ENCODE measurements at regions not wholly inside any gene's neighbourhood (a gene's known extent, or its start where the extent isn't known, plus 50 kb on each side); places are given as distances from the start of the nearest gene placed in this dataset.
"Not testable (repeated sequence)": the region's sequence is repeated elsewhere in the genome, so short reads cannot be mapped to it uniquely, and the experiment has no call there.

DNA sequence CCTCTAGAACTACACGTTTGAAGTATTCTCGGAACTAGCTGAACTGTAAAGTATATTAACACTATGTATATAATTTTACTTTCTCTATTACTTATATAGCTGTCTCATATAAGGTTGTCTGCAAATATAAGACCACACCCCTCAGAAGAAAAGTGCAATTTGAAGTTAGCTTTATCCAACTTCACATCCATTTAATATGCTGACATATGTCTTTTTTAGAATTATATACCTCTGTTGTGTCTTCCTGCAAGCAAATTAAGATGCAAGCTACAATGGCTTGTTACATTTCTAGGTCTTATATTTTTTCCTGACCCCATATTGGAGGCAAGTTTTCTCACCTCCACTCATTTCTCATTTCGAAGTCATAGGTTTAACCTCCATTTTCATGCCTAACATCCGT is 349.0 kb upstream of the AGA start:
- H3K4me1 ChIP-seq (ENCODE audit: insufficient read depth, low read length), result no peaks in the 10 kb centered on the region
- H3K4me1 Mint-ChIP-seq, result no peaks in the 10 kb centered on the region
- no peaks in the 10 kb centered on the region for H3K36me3 ChIP-seq (ENCODE audit: insufficient read depth, low read length)
- H3K27ac ChIP-seq (ENCODE audit: low read depth, low read length), result no peak overlapping the region
- H3K36me3 Mint-ChIP-seq, result no peaks in the 10 kb centered on the region
- H3K27ac Mint-ChIP-seq, result no peak overlapping the region
- no peaks in the 10 kb centered on the region for H3K9me3 ChIP-seq (ENCODE audit: low read length)
- H3K4me3 ChIP-seq (ENCODE audit: low read length), result no peak overlapping the region
- no peaks in the 10 kb centered on the region for H3K27me3 ChIP-seq (ENCODE audit: insufficient read depth, low read length, poor library complexity, severe bottlenecking)
- no peak overlapping the region for H3K4me3 Mint-ChIP-seq
- ChIA-PET CTCF (no interaction called here), POLR2A (no interaction called here)
- DNase-seq, result no peak
- peaks cover 0 to 3% (median 0%) of the 10 kb centered on the region in 5 donors for H3K9me3 Mint-ChIP-seq
- H3K27me3 Mint-ChIP-seq, result no peaks in the 10 kb centered on the region

DNA sequence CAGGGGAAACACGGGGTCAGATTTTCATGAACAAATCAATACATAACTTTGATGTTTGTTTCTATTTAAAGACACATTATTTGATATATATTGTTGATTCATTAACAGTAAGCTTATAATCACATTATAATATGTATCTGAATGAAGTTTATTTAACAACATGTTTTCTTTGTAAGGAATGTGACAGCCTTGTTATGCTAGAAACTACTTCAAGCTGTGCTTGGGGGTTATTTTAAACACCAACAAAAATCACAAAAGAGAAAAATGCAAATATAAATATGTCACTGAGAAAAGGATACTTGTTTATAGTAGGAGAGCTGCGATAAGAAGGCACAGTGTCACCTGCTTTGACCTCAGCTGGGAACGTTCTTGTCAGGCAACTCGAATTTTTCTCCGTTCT is 354.6 kb upstream of the AGA start:
- no peak for DNase-seq
- Mint-ChIP-seq H3K27ac (no peak overlapping the region), H3K9me3 (peaks cover 0 to 4% (median 0%) of the 10 kb centered on the region in 5 donors), H3K36me3 (no peaks in the 10 kb centered on the region), H3K27me3 (no peaks in the 10 kb centered on the region), H3K4me1 (no peaks in the 10 kb centered on the region), H3K4me3 (no peak overlapping the region)
- no peak overlapping the region for H3K4me3 ChIP-seq (ENCODE audit: low read length)
- H3K27me3 ChIP-seq (ENCODE audit: insufficient read depth, low read length, poor library complexity, severe bottlenecking), result no peaks in the 10 kb centered on the region
- ChIA-PET POLR2A (no interaction called here), CTCF (no interaction called here)
- H3K36me3 ChIP-seq (ENCODE audit: insufficient read depth, low read length), result no peaks in the 10 kb centered on the region
- no peaks in the 10 kb centered on the region for H3K4me1 ChIP-seq (ENCODE audit: insufficient read depth, low read length)
- no peak overlapping the region for H3K27ac ChIP-seq (ENCODE audit: low read depth, low read length)
- no peaks in the 10 kb centered on the region for H3K9me3 ChIP-seq (ENCODE audit: low read length)

DNA sequence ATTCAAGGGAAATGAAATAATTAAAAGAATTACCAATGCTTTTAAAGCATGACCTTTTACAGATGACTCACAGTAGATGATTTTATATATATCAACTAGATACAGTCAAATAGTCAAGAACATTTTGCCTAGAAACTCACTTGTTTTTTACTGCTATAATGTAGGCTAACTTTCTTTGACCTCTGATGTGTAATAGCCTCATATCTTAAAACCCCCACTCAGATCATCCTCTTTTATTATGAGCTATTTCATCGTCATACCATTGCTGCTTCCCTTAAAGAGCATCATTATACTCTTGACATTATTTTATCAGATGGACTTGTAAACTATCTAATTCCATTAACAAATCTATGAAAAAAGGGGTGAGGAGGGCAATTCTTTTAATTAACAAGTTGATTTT is 355.9 kb upstream of the AGA start:
- Mint-ChIP-seq H3K27ac (no peak overlapping the region), H3K4me3 (no peak overlapping the region), H3K36me3 (no peaks in the 10 kb centered on the region), H3K9me3 (peaks cover 0 to 4% (median 0%) of the 10 kb centered on the region in 5 donors), H3K4me1 (no peaks in the 10 kb centered on the region), H3K27me3 (no peaks in the 10 kb centered on the region)
- CTCF ChIA-PET, result no interaction called here
- no peak overlapping the region for H3K27ac ChIP-seq (ENCODE audit: low read depth, low read length)
- H3K36me3 ChIP-seq (ENCODE audit: insufficient read depth, low read length), result no peaks in the 10 kb centered on the region
- no peaks in the 10 kb centered on the region for H3K4me1 ChIP-seq (ENCODE audit: insufficient read depth, low read length)
- H3K9me3 ChIP-seq (ENCODE audit: low read length), result no peaks in the 10 kb centered on the region
- POLR2A ChIA-PET, result no interaction called here
- DNase-seq, result no peak
- H3K4me3 ChIP-seq (ENCODE audit: low read length), result no peak overlapping the region
- no peaks in the 10 kb centered on the region for H3K27me3 ChIP-seq (ENCODE audit: insufficient read depth, low read length, poor library complexity, severe bottlenecking)

DNA sequence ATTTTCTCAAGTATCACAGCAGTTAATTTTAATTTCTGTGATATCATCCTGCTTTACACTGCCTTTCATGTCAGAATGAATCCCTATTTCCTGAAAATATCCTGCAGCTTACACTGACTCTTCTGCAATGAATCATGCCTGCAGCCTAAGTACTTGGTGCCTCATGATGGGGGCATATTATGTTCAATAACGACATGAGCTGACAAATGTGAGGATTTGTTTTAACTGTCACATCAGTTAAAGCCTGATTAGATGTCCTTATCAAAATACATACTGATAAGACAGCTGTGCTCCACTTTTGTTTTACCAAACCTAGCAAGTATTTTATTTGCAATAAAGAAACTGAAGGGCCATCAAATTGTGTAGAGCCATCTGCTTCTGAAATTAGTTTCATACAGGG is 359.9 kb upstream of the AGA start:
- POLR2A ChIA-PET, result no interaction called here
- Histone ChIP-seq H3K27ac (ENCODE audit: low read depth, low read length) (no peak overlapping the region), H3K4me1 (ENCODE audit: insufficient read depth, low read length) (no peaks in the 10 kb centered on the region), H3K4me3 (ENCODE audit: low read length) (no peak overlapping the region), H3K36me3 (ENCODE audit: insufficient read depth, low read length) (no peaks in the 10 kb centered on the region), H3K27me3 (ENCODE audit: insufficient read depth, low read length, poor library complexity, severe bottlenecking) (no peaks in the 10 kb centered on the region), H3K9me3 (ENCODE audit: low read length) (no peaks in the 10 kb centered on the region)
- Mint-ChIP-seq H3K27me3 (no peaks in the 10 kb centered on the region), H3K4me1 (no peaks in the 10 kb centered on the region), H3K27ac (no peak overlapping the region), H3K4me3 (no peak overlapping the region), H3K9me3 (peaks cover 0 to 1% (median 0%) of the 10 kb centered on the region in 5 donors), H3K36me3 (no peaks in the 10 kb centered on the region)
- CTCF ChIA-PET, result no interaction called here
- no peak for DNase-seq

DNA sequence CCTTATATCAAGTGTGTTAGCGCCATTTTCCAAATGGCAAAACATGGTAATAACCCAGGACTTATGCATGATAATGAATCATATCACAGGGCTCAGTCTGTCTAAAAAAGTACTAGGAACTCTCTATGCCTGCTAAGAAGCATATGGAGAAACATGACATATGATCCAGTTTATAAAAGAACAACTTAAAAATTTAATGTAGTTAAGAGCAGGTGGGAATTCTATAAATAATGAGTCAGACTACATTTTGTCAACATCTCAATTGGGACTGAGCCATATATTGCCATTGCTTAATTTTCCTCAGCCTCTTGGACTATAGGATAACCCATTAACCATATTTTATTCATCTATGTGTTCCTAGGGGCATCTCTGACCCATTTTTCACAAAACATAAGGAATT is 360.4 kb upstream of the AGA start:
- ChIA-PET CTCF (no interaction called here), POLR2A (no interaction called here)
- no peaks in the 10 kb centered on the region for H3K36me3 Mint-ChIP-seq
- Histone ChIP-seq H3K27ac (ENCODE audit: low read depth, low read length) (no peak overlapping the region), H3K27me3 (ENCODE audit: insufficient read depth, low read length, poor library complexity, severe bottlenecking) (no peaks in the 10 kb centered on the region), H3K4me1 (ENCODE audit: insufficient read depth, low read length) (no peaks in the 10 kb centered on the region), H3K9me3 (ENCODE audit: low read length) (no peaks in the 10 kb centered on the region), H3K4me3 (ENCODE audit: low read length) (no peak overlapping the region), H3K36me3 (ENCODE audit: insufficient read depth, low read length) (no peaks in the 10 kb centered on the region)
- no peaks in the 10 kb centered on the region for H3K4me1 Mint-ChIP-seq
- no peak for DNase-seq
- no peaks in the 10 kb centered on the region for H3K27me3 Mint-ChIP-seq
- H3K9me3 Mint-ChIP-seq, result peaks cover 0 to 1% (median 0%) of the 10 kb centered on the region in 5 donors
- H3K27ac Mint-ChIP-seq, result no peak overlapping the region
- no peak overlapping the region for H3K4me3 Mint-ChIP-seq

DNA sequence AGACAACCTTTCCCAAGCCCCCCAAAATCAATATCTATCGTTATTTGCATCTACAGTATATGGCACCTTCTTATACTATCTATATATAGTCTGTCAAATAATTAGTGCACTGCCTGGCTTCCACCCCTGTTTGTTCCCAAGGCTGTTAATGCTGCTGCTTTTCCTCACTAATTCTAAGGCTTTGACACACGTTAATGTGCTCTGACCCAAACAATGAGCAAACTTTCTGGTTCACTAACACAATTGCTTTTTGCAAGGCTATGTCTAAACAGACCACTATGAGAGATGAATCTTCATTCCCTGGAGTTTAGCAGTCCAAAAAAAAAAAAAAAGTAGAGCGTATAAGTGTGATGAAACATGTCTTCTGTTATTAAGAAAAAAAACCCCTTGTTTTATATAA is 360.9 kb upstream of the AGA start:
- ChIA-PET CTCF (no interaction called here), POLR2A (no interaction called here)
- Histone ChIP-seq H3K4me1 (ENCODE audit: insufficient read depth, low read length) (no peaks in the 10 kb centered on the region), H3K27ac (ENCODE audit: low read depth, low read length) (no peak overlapping the region), H3K9me3 (ENCODE audit: low read length) (no peaks in the 10 kb centered on the region), H3K4me3 (ENCODE audit: low read length) (no peak overlapping the region), H3K27me3 (ENCODE audit: insufficient read depth, low read length, poor library complexity, severe bottlenecking) (no peaks in the 10 kb centered on the region), H3K36me3 (ENCODE audit: insufficient read depth, low read length) (no peaks in the 10 kb centered on the region)
- no peak for DNase-seq
- Mint-ChIP-seq H3K27me3 (no peaks in the 10 kb centered on the region), H3K4me1 (no peaks in the 10 kb centered on the region), H3K4me3 (no peak overlapping the region), H3K9me3 (peaks cover 0 to 1% (median 0%) of the 10 kb centered on the region in 5 donors), H3K36me3 (no peaks in the 10 kb centered on the region), H3K27ac (no peak overlapping the region)

DNA sequence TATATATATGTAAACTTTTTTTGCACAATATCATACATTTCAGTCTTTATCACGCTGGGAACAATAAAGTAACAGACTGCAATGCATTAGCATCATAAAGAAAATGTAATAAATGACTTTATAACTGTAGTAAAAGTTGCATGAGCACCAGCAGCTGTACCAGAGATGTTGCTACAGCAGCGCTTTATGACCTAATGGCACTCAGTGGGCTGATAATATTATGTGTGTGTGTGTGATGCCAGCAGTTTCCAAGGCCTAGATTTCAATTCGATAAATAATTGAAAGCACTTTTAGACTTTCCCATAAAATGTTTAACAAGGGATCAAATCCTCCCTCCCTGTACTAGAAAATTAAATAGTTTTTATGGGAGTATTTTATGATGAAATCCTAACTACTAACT is 367.6 kb upstream of the AGA start:
- ChIA-PET POLR2A (no interaction called here), CTCF (no interaction called here)
- Histone ChIP-seq H3K4me1 (ENCODE audit: insufficient read depth, low read length) (no peaks in the 10 kb centered on the region), H3K9me3 (ENCODE audit: low read length) (no peaks in the 10 kb centered on the region), H3K27ac (ENCODE audit: low read depth, low read length) (no peak overlapping the region), H3K4me3 (ENCODE audit: low read length) (no peak overlapping the region), H3K36me3 (ENCODE audit: insufficient read depth, low read length) (no peaks in the 10 kb centered on the region), H3K27me3 (ENCODE audit: insufficient read depth, low read length, poor library complexity, severe bottlenecking) (no peaks in the 10 kb centered on the region)
- peaks cover 0 to 3% (median 0%) of the 10 kb centered on the region in 5 donors for H3K9me3 Mint-ChIP-seq
- no peak overlapping the region for H3K4me3 Mint-ChIP-seq
- no peaks in the 10 kb centered on the region for H3K4me1 Mint-ChIP-seq
- H3K27me3 Mint-ChIP-seq, result no peaks in the 10 kb centered on the region
- no peak for DNase-seq
- peaks cover 0 to 3% (median 0%) of the 10 kb centered on the region in 3 donors for H3K36me3 Mint-ChIP-seq
- no peak overlapping the region for H3K27ac Mint-ChIP-seq

DNA sequence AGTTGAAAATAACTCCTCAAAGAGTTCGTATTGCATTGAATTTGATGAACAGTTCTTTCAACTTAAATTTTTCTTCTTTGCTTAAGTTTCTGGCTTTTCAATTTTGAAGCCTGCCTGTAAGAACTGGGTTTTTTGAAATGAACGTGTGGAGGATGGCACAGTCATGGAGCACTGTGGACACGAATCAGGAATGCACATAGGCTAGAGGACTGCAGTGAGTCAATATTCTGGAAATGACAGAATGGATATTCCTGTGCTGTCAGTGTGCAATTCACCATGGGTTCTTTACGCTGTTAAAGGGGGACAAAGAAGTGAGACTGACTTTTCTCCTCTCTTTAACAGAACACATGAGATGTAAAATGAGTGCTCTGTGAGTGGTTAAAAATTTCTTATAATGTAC is 368.0 kb upstream of the AGA start:
- ChIA-PET POLR2A (no interaction called here), CTCF (no interaction called here)
- no peaks in the 10 kb centered on the region for H3K9me3 ChIP-seq (ENCODE audit: low read length)
- DNase-seq, result no peak
- Mint-ChIP-seq H3K27me3 (no peaks in the 10 kb centered on the region), H3K36me3 (peaks cover 0 to 3% (median 0%) of the 10 kb centered on the region in 3 donors), H3K9me3 (peaks cover 0 to 5% (median 0%) of the 10 kb centered on the region in 5 donors), H3K4me3 (no peak overlapping the region), H3K27ac (no peak overlapping the region), H3K4me1 (no peaks in the 10 kb centered on the region)
- H3K27me3 ChIP-seq (ENCODE audit: insufficient read depth, low read length, poor library complexity, severe bottlenecking), result no peaks in the 10 kb centered on the region
- H3K4me1 ChIP-seq (ENCODE audit: insufficient read depth, low read length), result no peaks in the 10 kb centered on the region
- H3K36me3 ChIP-seq (ENCODE audit: insufficient read depth, low read length), result no peaks in the 10 kb centered on the region
- H3K27ac ChIP-seq (ENCODE audit: low read depth, low read length), result no peak overlapping the region
- H3K4me3 ChIP-seq (ENCODE audit: low read length), result no peak overlapping the region

DNA sequence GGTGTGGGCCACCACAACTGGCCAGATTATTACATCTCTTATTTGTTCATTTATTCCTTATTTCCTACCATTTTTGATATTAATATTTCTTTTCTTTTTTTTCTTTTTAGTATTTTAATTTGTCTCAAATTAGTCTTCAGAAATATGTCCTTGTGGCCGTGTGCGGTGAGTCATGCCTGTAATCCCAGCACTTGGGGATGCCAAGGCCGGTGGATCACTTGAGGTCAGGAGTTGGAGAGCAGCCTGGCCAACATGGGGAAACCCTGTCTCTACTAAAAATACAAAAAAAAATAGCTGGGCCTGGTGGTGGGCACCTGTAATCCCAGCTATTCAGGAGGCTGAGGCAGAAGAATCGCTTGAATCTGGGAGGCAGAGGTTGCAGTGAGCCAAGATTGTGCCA is 376.2 kb upstream of the AGA start:
- H3K27ac Mint-ChIP-seq; H3K4me1 Mint-ChIP-seq; H3K4me1 ChIP-seq (ENCODE audit: insufficient read depth, low read length); CTCF ChIA-PET; DNase-seq; H3K27me3 Mint-ChIP-seq; H3K36me3 Mint-ChIP-seq; H3K9me3 ChIP-seq (ENCODE audit: low read length); H3K27ac ChIP-seq (ENCODE audit: low read depth, low read length); H3K4me3 Mint-ChIP-seq; POLR2A ChIA-PET; H3K9me3 Mint-ChIP-seq; H3K27me3 ChIP-seq (ENCODE audit: insufficient read depth, low read length, poor library complexity, severe bottlenecking); H3K4me3 ChIP-seq (ENCODE audit: low read length); H3K36me3 ChIP-seq (ENCODE audit: insufficient read depth, low read length): not testable (repeated sequence)
